Left lung (tissue), 4 donors: ENCODE measurements at regions not wholly inside any gene's neighbourhood (a gene's known extent, or its start where the extent isn't known, plus 50 kb on each side); places are given as distances from the start of the nearest gene placed in this dataset.
"Not testable (repeated sequence)": the region's sequence is repeated elsewhere in the genome, so short reads cannot be mapped to it uniquely, and the experiment has no call there.

ENCODE experiments used
- ATAC-seq: fragments of 200-7000 bp; cut with Tn5 transposase; one replicate; pipeline ENCODE4 v1.9.1; 2020; ENCODE audit warnings: moderate library complexity
- DNase-seq, 4 donors: peaks; one replicate each; pipeline ENCODE4 v3.0.0-alpha.2; 2013 to 2020
- H3K27ac ChIP-seq, 2 donors: fragments of 200-600 bp; sonication (generic) in 1 of 2; one replicate each; pipeline versions ENCODE4 v1.5.0 to v1.8.0; 2020 to 2021
- H3K27me3 ChIP-seq, 2 donors: fragments of 200-600 bp; sonication (generic) in 1 of 2; one replicate each; pipeline versions ENCODE4 v1.5.0 to v1.8.0; 2020 to 2021
- H3K36me3 ChIP-seq, 2 donors: fragments of 200-600 bp; sonication (generic) in 1 of 2; one replicate each; pipeline versions ENCODE4 v1.5.0 to v1.8.0; 2020 to 2021
- H3K4me1 ChIP-seq, 2 donors: fragments of 200-600 bp; one replicate each; pipeline ENCODE4 v1.8.0; 2021
- H3K4me3 ChIP-seq, 2 donors: fragments of 200-600 bp; sonication (generic) in 1 of 2; one replicate each; pipeline versions ENCODE4 v1.5.0 to v1.8.0; 2020 to 2021; ENCODE audit warnings: mild to moderate bottlenecking in 1 of 2
- H3K9me3 ChIP-seq, 2 donors: fragments of 200-600 bp; sonication (generic) in 1 of 2; one replicate each; pipeline versions ENCODE4 v1.5.0 to v1.8.0; 2020 to 2021
- intact Hi-C, 2 donors: fragments of 100-400 bp; cut with DNase I; formaldehyde crosslinking; loops; one replicate each; pipeline versions ENCODE4 v1.11.2 to v1.14.2; 2022
- TF ChIP-seq, protein P1 (sequence below), 2 donors: fragments of 200-600 bp; sonication (generic) in 1 of 2; IDR thresholded peaks; one replicate each; pipeline versions ENCODE4 v1.5.0 to v1.8.0; 2021; ENCODE audit warnings: antibody characterized with exemption in 2 of 2
- donor health status: DM: no; HTN: yes; CAD: no.
- donor health status: DM: no; HTN: no; CAD: no.

DNA sequence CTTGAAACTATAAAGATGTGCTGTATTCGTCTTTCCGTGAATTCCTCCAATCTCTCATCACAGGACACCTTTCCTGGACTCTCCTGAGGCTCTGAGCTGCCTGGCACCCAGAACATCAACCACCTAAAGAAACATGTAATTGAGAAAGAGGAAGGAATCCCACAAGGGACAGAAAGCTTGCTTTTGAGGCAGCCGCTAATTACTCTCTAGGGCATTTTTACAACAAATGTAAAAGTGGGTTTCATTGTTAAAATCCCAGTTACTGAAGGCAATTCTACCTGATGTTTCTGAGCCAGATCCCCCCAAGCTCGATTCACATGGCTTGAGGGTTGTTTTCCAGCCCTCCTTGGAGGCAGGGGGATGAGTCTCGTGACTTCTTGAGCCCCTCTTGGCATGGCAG lies 238.5 kb upstream of the LHX5 start:
- Histone ChIP-seq H3K4me1 (no peaks in the 10 kb centered on the region), H3K27ac (no peak overlapping the region), H3K36me3 (no peaks in the 10 kb centered on the region), H3K9me3 (peaks cover 0 to 7% of the 10 kb centered on the region in 2 donors), H3K4me3 (no peak overlapping the region), H3K27me3 (peaks cover 0 to 31% of the 10 kb centered on the region in 2 donors)
- no peak for ATAC-seq
- TF ChIP-seq, protein P1, sequence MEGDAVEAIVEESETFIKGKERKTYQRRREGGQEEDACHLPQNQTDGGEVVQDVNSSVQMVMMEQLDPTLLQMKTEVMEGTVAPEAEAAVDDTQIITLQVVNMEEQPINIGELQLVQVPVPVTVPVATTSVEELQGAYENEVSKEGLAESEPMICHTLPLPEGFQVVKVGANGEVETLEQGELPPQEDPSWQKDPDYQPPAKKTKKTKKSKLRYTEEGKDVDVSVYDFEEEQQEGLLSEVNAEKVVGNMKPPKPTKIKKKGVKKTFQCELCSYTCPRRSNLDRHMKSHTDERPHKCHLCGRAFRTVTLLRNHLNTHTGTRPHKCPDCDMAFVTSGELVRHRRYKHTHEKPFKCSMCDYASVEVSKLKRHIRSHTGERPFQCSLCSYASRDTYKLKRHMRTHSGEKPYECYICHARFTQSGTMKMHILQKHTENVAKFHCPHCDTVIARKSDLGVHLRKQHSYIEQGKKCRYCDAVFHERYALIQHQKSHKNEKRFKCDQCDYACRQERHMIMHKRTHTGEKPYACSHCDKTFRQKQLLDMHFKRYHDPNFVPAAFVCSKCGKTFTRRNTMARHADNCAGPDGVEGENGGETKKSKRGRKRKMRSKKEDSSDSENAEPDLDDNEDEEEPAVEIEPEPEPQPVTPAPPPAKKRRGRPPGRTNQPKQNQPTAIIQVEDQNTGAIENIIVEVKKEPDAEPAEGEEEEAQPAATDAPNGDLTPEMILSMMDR (IDR thresholded peaks at IDR 0.05) = no peak
- no peak for DNase-seq
- intact Hi-C loops = no loop called here

- Histone ChIP-seq H3K9me3 (peaks cover 0 to 7% of the 10 kb centered on the region in 2 donors), H3K4me1 (no peaks in the 10 kb centered on the region), H3K27me3 (peaks cover 0 to 31% of the 10 kb centered on the region in 2 donors), H3K36me3 (no peaks in the 10 kb centered on the region), H3K27ac (no peak overlapping the region), H3K4me3 (no peak overlapping the region)
- TF ChIP-seq, protein P1 (IDR thresholded peaks at IDR 0.05) = no peak
- DNase-seq (no peak), ATAC-seq (no peak)
- intact Hi-C loops = no loop called here
These were observed 237.8 kb upstream of the LHX5 start for GRCh38 chr12:113709456-113709855.

DNA sequence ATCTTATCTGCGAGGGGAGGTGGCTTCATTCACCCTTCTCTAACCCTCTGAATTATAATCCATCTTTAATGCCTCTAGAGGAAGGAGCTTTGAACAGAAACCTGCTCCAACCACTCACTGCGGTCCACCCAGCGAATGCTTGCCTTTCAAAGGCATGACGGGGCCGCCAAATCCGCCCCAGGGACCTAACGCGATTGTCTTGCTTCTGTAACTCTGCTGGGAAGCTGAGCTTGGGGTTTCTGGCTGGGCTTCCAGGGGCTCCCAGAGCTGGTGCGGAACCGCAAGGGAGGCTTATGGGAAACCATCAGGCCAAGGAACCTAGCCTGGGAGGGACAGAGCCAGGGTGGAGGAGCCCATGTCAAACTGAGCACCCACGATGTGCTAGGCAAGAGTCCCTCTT lies 231.2 kb upstream of the LHX5 start:
- H3K36me3 ChIP-seq = no peaks in the 10 kb centered on the region
- peaks cover 0 to 37% of the 10 kb centered on the region in 2 donors for H3K27me3 ChIP-seq
- TF ChIP-seq, protein P1 (IDR thresholded peaks at IDR 0.05) = no peak
- no peak overlapping the region for H3K27ac ChIP-seq
- H3K4me1 ChIP-seq = no peaks in the 10 kb centered on the region
- H3K4me3 ChIP-seq = no peak overlapping the region
- no peaks in the 10 kb centered on the region for H3K9me3 ChIP-seq
- DNase-seq = no peak
- no peak for ATAC-seq
- intact Hi-C loops = no loop called here

GRCh38 chr12:113702276-113702675 lies 230.6 kb upstream of the LHX5 start:
- no peaks in the 10 kb centered on the region for H3K36me3 ChIP-seq
- peaks cover 0 to 41% of the 10 kb centered on the region in 2 donors for H3K27me3 ChIP-seq
- H3K4me1 ChIP-seq = no peaks in the 10 kb centered on the region
- ATAC-seq = no peak
- no peak overlapping the region for H3K27ac ChIP-seq
- intact Hi-C loops = no loop called here
- no peak overlapping the region for H3K4me3 ChIP-seq
- no peak for DNase-seq
- TF ChIP-seq, protein P1 (IDR thresholded peaks at IDR 0.05) = no peak
- H3K9me3 ChIP-seq = no peaks in the 10 kb centered on the region

- Histone ChIP-seq H3K27ac (no peak overlapping the region), H3K27me3 (peaks cover 0 to 47% of the 10 kb centered on the region in 2 donors), H3K4me1 (no peaks in the 10 kb centered on the region), H3K9me3 (no peaks in the 10 kb centered on the region), H3K36me3 (no peaks in the 10 kb centered on the region), H3K4me3 (no peak overlapping the region)
- peak; percentile 35 for ATAC-seq
- no peak for DNase-seq
- TF ChIP-seq, protein P1 (IDR thresholded peaks at IDR 0.05) = no peak
- intact Hi-C loops = no loop called here
These were observed 229.3 kb upstream of the LHX5 start for GRCh38 chr12:113700943-113701342.

DNA sequence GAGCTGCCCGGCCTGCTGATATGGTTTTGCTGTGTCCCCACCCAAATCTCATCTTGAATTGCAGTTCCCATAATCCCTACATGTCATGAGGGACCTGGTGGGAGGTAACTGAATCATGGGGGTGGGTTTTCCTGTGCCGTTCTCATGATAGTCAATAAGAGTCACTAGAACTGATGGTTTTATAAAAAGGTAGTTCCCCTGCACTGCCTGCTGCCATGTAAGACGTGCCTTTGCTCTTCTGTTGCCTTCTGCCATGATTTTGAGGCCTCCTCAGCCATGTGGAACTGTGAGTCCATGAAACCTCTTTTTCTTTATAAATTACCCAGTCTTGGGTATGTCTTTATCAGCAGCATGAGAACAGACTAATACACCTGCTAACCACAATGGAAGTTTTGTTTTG lies 228.3 kb upstream of the LHX5 start:
- H3K9me3 ChIP-seq, ATAC-seq, H3K4me3 ChIP-seq, DNase-seq, intact Hi-C loops, H3K27ac ChIP-seq, H3K36me3 ChIP-seq, H3K4me1 ChIP-seq: not testable (repeated sequence)
- peaks cover 0 to 52% of the 10 kb centered on the region in 2 donors for H3K27me3 ChIP-seq
